IMR-90 (cell line): ENCODE measurements at regions not wholly inside any gene's neighbourhood (a gene's known extent, or its start where the extent isn't known, plus 50 kb on each side); places are given as distances from the start of the nearest gene placed in this dataset.

Experiments used
- ATAC-seq: fragments of 200-7000 bp; cut with Tn5 transposase; 2 replicates; pipeline ENCODE4 v1.9.1; 2020; ENCODE audit warnings: low read depth, mild to moderate bottlenecking, moderate library complexity
- BruUV-seq: library from RNA; stranded (reverse); fragments of 400-500 nt; replicated peaks from 2 replicates; lab custom pipeline; 2021; lab: Mats Ljungman, UMichigan
- CTCF ChIA-PET: fragments of 300-600 bp; formaldehyde crosslinking; extraction: SDS; loops from one replicate; lab custom pipeline; 2021; ENCODE audit warnings: antibody characterized with exemption; lab: Yijun Ruan, JAX
- POLR2A ChIA-PET: fragments of 300-600 bp; sonication (Branson Sonifier 250); formaldehyde crosslinking; loops from one replicate; lab custom pipeline; 2022; ENCODE audit warnings: antibody characterized with exemption; ENCODE audit not compliant: unreplicated experiment; lab: Charles Lee
- DNase-seq: peaks from one replicate; pipeline ENCODE4 v3.0.0; 2013
- H2AFZ ChIP-seq: replicated peaks from 2 replicates; pipeline ENCODE3; 2013; ENCODE audit warnings: low read length, mild to moderate bottlenecking; ENCODE audit not compliant: poor library complexity
- H2AK5ac ChIP-seq: 2 replicates; pipeline ENCODE4 v1.6.1; 2013; ENCODE audit warnings: low read depth, low read length, inconsistent platforms
- H2AK9ac ChIP-seq: replicated peaks from 2 replicates; pipeline ENCODE3; 2013; ENCODE audit warnings: mild to moderate bottlenecking, low read depth, low read length, moderate library complexity; ENCODE audit not compliant: poor library complexity
- H2BK120ac ChIP-seq: 2 replicates; pipeline ENCODE4 v1.6.1; 2013; ENCODE audit warnings: low read depth, low read length, inconsistent platforms
- H2BK15ac ChIP-seq: 3 replicates; pipeline ENCODE4 v1.6.1; 2013; ENCODE audit warnings: low read depth, low read length, inconsistent platforms
- H2BK20ac ChIP-seq: 2 replicates; pipeline ENCODE4 v1.6.1; 2013; ENCODE audit warnings: low read depth, mild to moderate bottlenecking, inconsistent platforms, low read length, moderate library complexity
- H2BK5ac ChIP-seq: 2 replicates; pipeline ENCODE4 v1.6.1; 2013; ENCODE audit warnings: mild to moderate bottlenecking, low read depth, low read length, inconsistent platforms; ENCODE audit not compliant: poor library complexity, severe bottlenecking
- H3K14ac ChIP-seq: replicated peaks from 2 replicates; pipeline ENCODE4 v1.6.1; 2013; ENCODE audit warnings: low read depth, low read length, inconsistent platforms
- H3K18ac ChIP-seq: 2 replicates; pipeline ENCODE4 v1.6.1; 2013; ENCODE audit warnings: low read depth, low read length, control low read depth
- H3K23ac ChIP-seq: 2 replicates; pipeline ENCODE4 v1.6.1; 2013; ENCODE audit warnings: low read depth, low read length, inconsistent platforms
- H3K27ac ChIP-seq: 2 replicates; pipeline ENCODE4 v1.5.1; 2013; ENCODE audit warnings: mild to moderate bottlenecking, control low read depth, low read length; ENCODE audit not compliant: insufficient read depth
- H3K27me3 ChIP-seq: 2 replicates; pipeline ENCODE4 v1.6.1; 2013; ENCODE audit warnings: low read length; ENCODE audit not compliant: control insufficient read depth, insufficient read depth
- H3K36me3 ChIP-seq: 2 replicates; pipeline ENCODE4 v1.6.1; 2013; ENCODE audit warnings: low read length, mixed read lengths; ENCODE audit not compliant: control insufficient read depth, insufficient read depth
- H3K4ac ChIP-seq: 2 replicates; pipeline ENCODE4 v1.6.1; 2013; ENCODE audit warnings: low read depth, low read length, inconsistent platforms
- H3K4me1 ChIP-seq: 2 replicates; pipeline ENCODE4 v1.6.1; 2013; ENCODE audit warnings: low read length, mixed read lengths; ENCODE audit not compliant: control insufficient read depth, insufficient read depth
- H3K4me2 ChIP-seq: 2 replicates; pipeline ENCODE4 v1.6.1; 2013; ENCODE audit warnings: low read depth, mild to moderate bottlenecking, control low read depth, low read length, moderate library complexity
- H3K4me3 ChIP-seq: 2 replicates; pipeline ENCODE4 v1.5.1; 2013; ENCODE audit warnings: low read depth, mild to moderate bottlenecking, control low read depth, low read length, moderate library complexity; ENCODE audit not compliant: insufficient read depth
- H3K56ac ChIP-seq: 2 replicates; pipeline ENCODE4 v1.6.1; 2013; ENCODE audit warnings: low read length, inconsistent platforms; ENCODE audit not compliant: insufficient read depth; ENCODE audit errors: extremely low read depth
- H3K79me1 ChIP-seq, 2 experiments: 2 replicates each; pipeline ENCODE4 v1.6.1; 2013; ENCODE audit warnings: low read length in 2 of 2, inconsistent platforms in 1 of 2, low read depth in 1 of 2
- H3K9ac ChIP-seq: 2 replicates; pipeline ENCODE4 v1.6.1; 2013; ENCODE audit warnings: low read depth, low read length, control low read depth
- H3K9me1 ChIP-seq: 2 replicates; pipeline ENCODE4 v1.6.1; 2013; ENCODE audit warnings: low read length, inconsistent platforms; ENCODE audit not compliant: insufficient read depth
- H3K9me3 ChIP-seq: 2 replicates; pipeline ENCODE4 v1.6.1; 2013; ENCODE audit warnings: low read length; ENCODE audit not compliant: control insufficient read depth, insufficient read depth
- H4K20me1 ChIP-seq: 2 replicates; pipeline ENCODE4 v1.6.1; 2013; ENCODE audit warnings: low read length, inconsistent platforms; ENCODE audit not compliant: insufficient read depth
- H4K5ac ChIP-seq: 2 replicates; pipeline ENCODE4 v1.6.1; 2013; ENCODE audit warnings: mild to moderate bottlenecking, low read depth, low read length, control low read depth
- H4K8ac ChIP-seq, 2 experiments: 2 replicates each; pipeline ENCODE4 v1.6.1; 2013; ENCODE audit warnings: low read depth in 2 of 2, low read length in 2 of 2, control low read depth in 1 of 2, inconsistent platforms in 1 of 2
- H4K91ac ChIP-seq: 2 replicates; pipeline ENCODE4 v1.6.1; 2013; ENCODE audit warnings: low read depth, low read length, inconsistent platforms; ENCODE audit not compliant: insufficient read depth
- BHLHE40 ChIP-seq: fragments of 150-350 bp; IDR thresholded peaks from 2 replicates; pipeline ENCODE4 v1.6.1; 2016; ENCODE audit warnings: mild to moderate bottlenecking, low read depth, low read length
- CEBPB ChIP-seq: IDR thresholded peaks from 2 replicates; pipeline ENCODE4 v1.6.1; 2012; ENCODE audit warnings: low read depth, low read length, improper control_type of control experiment
- CHD1 ChIP-seq: IDR thresholded peaks from 2 replicates; pipeline ENCODE4 v1.6.1; 2012; ENCODE audit warnings: low read depth, low read length, improper control_type of control experiment
- FOS ChIP-seq: fragments of 150-350 bp; IDR thresholded peaks from 2 replicates; pipeline ENCODE4 v1.6.1; 2016; ENCODE audit warnings: low read depth, low read length
- MAFK ChIP-seq: IDR thresholded peaks from 2 replicates; pipeline ENCODE4 v1.6.1; 2012; ENCODE audit warnings: low read depth, low read length, improper control_type of control experiment
- MAZ ChIP-seq: IDR thresholded peaks from 2 replicates; pipeline ENCODE4 v1.6.1; 2012; ENCODE audit warnings: low read depth, mild to moderate bottlenecking, low read length, improper control_type of control experiment, moderate library complexity, borderline replicate concordance
- MXI1 ChIP-seq: IDR thresholded peaks from 2 replicates; pipeline ENCODE4 v1.6.1; 2012; ENCODE audit warnings: low read depth, mild to moderate bottlenecking, low read length, moderate library complexity, borderline replicate concordance
- NFE2L2 ChIP-seq: fragments of 150-350 bp; IDR thresholded peaks from 2 replicates; pipeline ENCODE4 v1.6.1; 2016; ENCODE audit warnings: low read depth, mild to moderate bottlenecking, low read length
- POLR2A ChIP-seq: IDR thresholded peaks from 2 replicates; pipeline ENCODE4 v1.6.1; 2012; ENCODE audit warnings: mild to moderate bottlenecking, low read depth, low read length
- RAD21 ChIP-seq: IDR thresholded peaks from 2 replicates; pipeline ENCODE4 v1.6.1; 2012; ENCODE audit warnings: low read length, improper control_type of control experiment
- RCOR1 ChIP-seq: IDR thresholded peaks from 2 replicates; pipeline ENCODE4 v1.6.1; 2012; ENCODE audit warnings: mild to moderate bottlenecking, low read length, improper control_type of control experiment; ENCODE audit not compliant: insufficient replicate concordance
- RFX5 ChIP-seq: IDR thresholded peaks from 2 replicates; pipeline ENCODE4 v1.8.0; 2012; ENCODE audit warnings: low read depth, mild to moderate bottlenecking, low read length, moderate library complexity
- SMC3 ChIP-seq: fragments of 150-350 bp; IDR thresholded peaks from 2 replicates; pipeline ENCODE4 v1.6.1; 2016; ENCODE audit warnings: low read depth, mild to moderate bottlenecking, antibody characterized with exemption, low read length, moderate library complexity
- WGBS, 2 experiments: methylation state at CpG; one replicate each; pipeline versions ENCODE4 v1.1.5 to v1.1.7; 2013; ENCODE audit warnings: missing lambda C conversion rate in 2 of 2; ENCODE audit not compliant: insufficient read length in 1 of 2; ENCODE audit errors: extremely low coverage in 2 of 2; 5-methylcytosine and 5-hydroxymethylcytosine counted together
- dilution Hi-C: fragments of 300-500 bp; cut with HindIII; formaldehyde crosslinking; loops from one replicate; pipeline ENCODE4 v1.14.3; 2018; ENCODE audit warnings: low sequenced_read_pairs; ENCODE audit not compliant: unreplicated experiment
- in situ Hi-C: fragments of 300-500 bp; cut with MboI; formaldehyde crosslinking; loops from 3 replicates; pipeline ENCODE4 v1.14.3; 2019; ENCODE audit warnings: low sequenced_read_pairs, inconsistent platforms, mixed read lengths
- intact Hi-C: fragments of 100-400 bp; cut with micrococcal nuclease; formaldehyde crosslinking; loops from 2 replicates; pipeline ENCODE4 v1.10.0; 2022
- TF ChIP-seq, protein P1 (sequence below): fragments of 150-350 bp; IDR thresholded peaks from 2 replicates; pipeline ENCODE4 v1.6.1; 2017; ENCODE audit warnings: mild to moderate bottlenecking, antibody characterized with exemption, low read length, low read depth
- TF ChIP-seq, protein P2 (sequence below): fragments of 150-350 bp; IDR thresholded peaks from 2 replicates; pipeline ENCODE4 v1.6.1; 2016; ENCODE audit warnings: low read depth, mild to moderate bottlenecking, low read length, moderate library complexity, borderline replicate concordance
- TF ChIP-seq, protein P3 (sequence below): conservative IDR thresholded peaks from 2 replicates; pipeline ENCODE4 v1.5.1; 2012; ENCODE audit warnings: mild to moderate bottlenecking, low read depth, low read length, improper control_type of control experiment

DNA sequence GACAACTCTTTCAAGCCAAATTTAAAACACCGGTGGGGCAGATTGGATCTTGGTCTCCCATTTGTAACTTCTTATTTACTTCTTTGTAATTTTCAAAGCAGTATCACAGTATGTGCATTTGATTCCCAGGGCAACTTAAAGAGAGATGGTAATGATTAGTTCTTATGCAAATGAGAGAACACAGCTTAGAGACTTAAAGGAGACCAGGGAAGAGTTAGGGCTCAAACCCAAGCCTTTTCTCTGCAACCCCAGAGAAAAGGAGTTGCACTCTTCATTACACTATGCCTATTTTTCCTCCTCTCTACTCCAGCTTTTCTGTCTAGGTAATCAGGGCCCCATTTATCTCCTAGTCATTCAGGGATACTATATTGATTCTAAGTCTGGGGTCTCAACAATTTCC lies 237.8 kb upstream of the NMUR2 start:
- TF ChIP-seq RCOR1, result no peak
- TF ChIP-seq CHD1, result no peak
- no peak for TF ChIP-seq MXI1
- TF ChIP-seq SMC3, result no peak
- no peak for TF ChIP-seq RFX5
- no peak for TF ChIP-seq BHLHE40
- TF ChIP-seq, protein P1, sequence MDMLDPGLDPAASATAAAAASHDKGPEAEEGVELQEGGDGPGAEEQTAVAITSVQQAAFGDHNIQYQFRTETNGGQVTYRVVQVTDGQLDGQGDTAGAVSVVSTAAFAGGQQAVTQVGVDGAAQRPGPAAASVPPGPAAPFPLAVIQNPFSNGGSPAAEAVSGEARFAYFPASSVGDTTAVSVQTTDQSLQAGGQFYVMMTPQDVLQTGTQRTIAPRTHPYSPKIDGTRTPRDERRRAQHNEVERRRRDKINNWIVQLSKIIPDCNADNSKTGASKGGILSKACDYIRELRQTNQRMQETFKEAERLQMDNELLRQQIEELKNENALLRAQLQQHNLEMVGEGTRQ, result no peak
- TF ChIP-seq MAFK, result no peak
- no peak for TF ChIP-seq CEBPB
- TF ChIP-seq, protein P2, sequence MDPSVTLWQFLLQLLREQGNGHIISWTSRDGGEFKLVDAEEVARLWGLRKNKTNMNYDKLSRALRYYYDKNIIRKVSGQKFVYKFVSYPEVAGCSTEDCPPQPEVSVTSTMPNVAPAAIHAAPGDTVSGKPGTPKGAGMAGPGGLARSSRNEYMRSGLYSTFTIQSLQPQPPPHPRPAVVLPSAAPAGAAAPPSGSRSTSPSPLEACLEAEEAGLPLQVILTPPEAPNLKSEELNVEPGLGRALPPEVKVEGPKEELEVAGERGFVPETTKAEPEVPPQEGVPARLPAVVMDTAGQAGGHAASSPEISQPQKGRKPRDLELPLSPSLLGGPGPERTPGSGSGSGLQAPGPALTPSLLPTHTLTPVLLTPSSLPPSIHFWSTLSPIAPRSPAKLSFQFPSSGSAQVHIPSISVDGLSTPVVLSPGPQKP, result no peak
- no peak for TF ChIP-seq NFE2L2
- no peak for TF ChIP-seq MAZ
- TF ChIP-seq, protein P3, sequence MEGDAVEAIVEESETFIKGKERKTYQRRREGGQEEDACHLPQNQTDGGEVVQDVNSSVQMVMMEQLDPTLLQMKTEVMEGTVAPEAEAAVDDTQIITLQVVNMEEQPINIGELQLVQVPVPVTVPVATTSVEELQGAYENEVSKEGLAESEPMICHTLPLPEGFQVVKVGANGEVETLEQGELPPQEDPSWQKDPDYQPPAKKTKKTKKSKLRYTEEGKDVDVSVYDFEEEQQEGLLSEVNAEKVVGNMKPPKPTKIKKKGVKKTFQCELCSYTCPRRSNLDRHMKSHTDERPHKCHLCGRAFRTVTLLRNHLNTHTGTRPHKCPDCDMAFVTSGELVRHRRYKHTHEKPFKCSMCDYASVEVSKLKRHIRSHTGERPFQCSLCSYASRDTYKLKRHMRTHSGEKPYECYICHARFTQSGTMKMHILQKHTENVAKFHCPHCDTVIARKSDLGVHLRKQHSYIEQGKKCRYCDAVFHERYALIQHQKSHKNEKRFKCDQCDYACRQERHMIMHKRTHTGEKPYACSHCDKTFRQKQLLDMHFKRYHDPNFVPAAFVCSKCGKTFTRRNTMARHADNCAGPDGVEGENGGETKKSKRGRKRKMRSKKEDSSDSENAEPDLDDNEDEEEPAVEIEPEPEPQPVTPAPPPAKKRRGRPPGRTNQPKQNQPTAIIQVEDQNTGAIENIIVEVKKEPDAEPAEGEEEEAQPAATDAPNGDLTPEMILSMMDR, result no peak
- TF ChIP-seq RAD21, result no peak
- TF ChIP-seq FOS, result no peak
- no peak for TF ChIP-seq POLR2A
- no peaks in the 10 kb centered on the region for H3K27me3 ChIP-seq
- H2BK15ac ChIP-seq, result no peak overlapping the region
- in situ Hi-C loops (no loop called here), intact Hi-C loops (no loop called here), dilution Hi-C loops (no loop called here)
- no peak overlapping the region for H4K8ac ChIP-seq
- BruUV-seq, result no TSS peak
- H4K91ac ChIP-seq, result no peak overlapping the region
- H2BK20ac ChIP-seq, result no peak overlapping the region
- WGBS, 2 experiments, result no CpG with 5 or more reads among the region's 1 CpG
- H3K4me2 ChIP-seq, result no peak overlapping the region
- H3K14ac ChIP-seq, result no peak overlapping the region
- no peak overlapping the region for H3K18ac ChIP-seq
- H3K9ac ChIP-seq, result no peak overlapping the region
- H3K27ac ChIP-seq, result no peak overlapping the region
- no peaks in the 10 kb centered on the region for H3K9me1 ChIP-seq
- H3K23ac ChIP-seq, result no peak overlapping the region
- CTCF ChIA-PET, result no interaction called here
- ATAC-seq (no peak), DNase-seq (no peak)
- no peak overlapping the region for H3K4ac ChIP-seq
- H4K5ac ChIP-seq, result no peak overlapping the region
- POLR2A ChIA-PET, result no interaction called here
- no peak overlapping the region for H2BK5ac ChIP-seq
- peaks cover 6% of the 10 kb centered on the region for H3K9me3 ChIP-seq
- H3K36me3 ChIP-seq, result no peaks in the 10 kb centered on the region
- H3K79me1 ChIP-seq, result no peaks in the 10 kb centered on the region
- no peak overlapping the region for H2BK120ac ChIP-seq
- no peak overlapping the region for H3K56ac ChIP-seq
- H4K20me1 ChIP-seq, result no peaks in the 10 kb centered on the region
- H2AFZ ChIP-seq, result no peak overlapping the region
- H2AK5ac ChIP-seq, result no peak overlapping the region
- H2AK9ac ChIP-seq, result no peak overlapping the region
- no peak overlapping the region for H3K4me3 ChIP-seq
- no peaks in the 10 kb centered on the region for H3K4me1 ChIP-seq
